ENCODE measurements at regions not wholly inside any gene's neighbourhood (a gene's known extent, or its start where the extent isn't known, plus 50 kb on each side); places are given as distances from the start of the nearest gene placed in this dataset.
"Not testable (repeated sequence)": the region's sequence is repeated elsewhere in the genome, so short reads cannot be mapped to it uniquely, and the experiment has no call there.

- FAIRE-seq = no peak
- DNase-seq (ENCODE audit: insufficient read length, low spot score) = no peak
Observed at GRCh38 chr20:16861708-16862107, 113.5 kb downstream of the OTOR start.

GRCh38 chr20:16863303-16863702, 115.1 kb downstream of the OTOR start:
- no peak for FAIRE-seq
- no peak for DNase-seq (ENCODE audit: insufficient read length, low spot score)

GRCh38 chr20:16864069-16864468, 115.9 kb downstream of the OTOR start:
- no peak for FAIRE-seq

GRCh38 chr20:16864963-16865362, 116.8 kb downstream of the OTOR start:
- FAIRE-seq (no peak), DNase-seq (ENCODE audit: insufficient read length, low spot score) (no peak)

More at GRCh38 chr20:16864069-16864468, 115.9 kb downstream of the OTOR start:
- no peak for DNase-seq (ENCODE audit: insufficient read length, low spot score)

GRCh38 chr20:16865406-16865805, 117.2 kb downstream of the OTOR start:
- FAIRE-seq = no peak
- DNase-seq (ENCODE audit: insufficient read length, low spot score) = no peak

GRCh38 chr20:16873124-16873523, 125.0 kb downstream of the OTOR start:
- not testable (repeated sequence) for DNase-seq (ENCODE audit: insufficient read length, low spot score); FAIRE-seq

- no peak for FAIRE-seq
- no peak for DNase-seq (ENCODE audit: insufficient read length, low spot score)
Observed at GRCh38 chr20:16877053-16877554, 128.9 kb downstream of the OTOR start.

GRCh38 chr20:16885746-16886145, 137.6 kb downstream of the OTOR start:
- FAIRE-seq = no peak

GRCh38 chr20:16898433-16898832, 150.3 kb downstream of the OTOR start:
- FAIRE-seq = no peak

More at GRCh38 chr20:16885746-16886145, 137.6 kb downstream of the OTOR start:
- DNase-seq (ENCODE audit: insufficient read length, low spot score) = no peak

GRCh38 chr20:16902662-16903061, 154.5 kb downstream of the OTOR start:
- FAIRE-seq (no peak), DNase-seq (ENCODE audit: insufficient read length, low spot score) (no peak)

More at GRCh38 chr20:16898433-16898832, 150.3 kb downstream of the OTOR start:
- DNase-seq (ENCODE audit: insufficient read length, low spot score) = no peak

- FAIRE-seq (no peak), DNase-seq (ENCODE audit: insufficient read length, low spot score) (no peak)
Observed at GRCh38 chr20:16904751-16905150, 156.6 kb downstream of the OTOR start.

- FAIRE-seq = no peak
- DNase-seq (ENCODE audit: insufficient read length, low spot score) = no peak
Observed at GRCh38 chr20:16914277-16914676, 166.1 kb downstream of the OTOR start.

GRCh38 chr20:16916165-16916564, 168.0 kb downstream of the OTOR start:
- no peak for FAIRE-seq

GRCh38 chr20:16917636-16918035, 169.5 kb downstream of the OTOR start:
- FAIRE-seq = no peak
- DNase-seq (ENCODE audit: insufficient read length, low spot score) = no peak

More at GRCh38 chr20:16916165-16916564, 168.0 kb downstream of the OTOR start:
- DNase-seq (ENCODE audit: insufficient read length, low spot score) = no peak

GRCh38 chr20:16918366-16918765, 170.2 kb downstream of the OTOR start:
- DNase-seq (ENCODE audit: insufficient read length, low spot score) (no peak), FAIRE-seq (no peak)

- DNase-seq (ENCODE audit: insufficient read length, low spot score) (no peak), FAIRE-seq (no peak)
Observed at GRCh38 chr20:16919841-16920240, 171.7 kb downstream of the OTOR start.

GRCh38 chr20:16922834-16923233, 174.7 kb downstream of the OTOR start:
- FAIRE-seq = no peak
- DNase-seq (ENCODE audit: insufficient read length, low spot score) = peak; percentile 55

GRCh38 chr20:16926626-16927430, 178.7 kb downstream of the OTOR start:
- no peak for DNase-seq (ENCODE audit: insufficient read length, low spot score)

GRCh38 chr20:16929756-16930155, 181.6 kb downstream of the OTOR start:
- DNase-seq (ENCODE audit: insufficient read length, low spot score) = no peak
- FAIRE-seq = no peak

More at GRCh38 chr20:16926626-16927430, 178.7 kb downstream of the OTOR start:
- no peak for FAIRE-seq

- FAIRE-seq = no peak
Observed at GRCh38 chr20:16930656-16931055, 182.5 kb downstream of the OTOR start.

GRCh38 chr20:16939051-16939450, 190.9 kb downstream of the OTOR start:
- DNase-seq (ENCODE audit: insufficient read length, low spot score) (no peak), FAIRE-seq (no peak)

More at GRCh38 chr20:16930656-16931055, 182.5 kb downstream of the OTOR start:
- DNase-seq (ENCODE audit: insufficient read length, low spot score) = no peak

- DNase-seq (ENCODE audit: insufficient read length, low spot score) (no peak), FAIRE-seq (no peak)
Observed at GRCh38 chr20:16940701-16941100, 192.5 kb downstream of the OTOR start.

All from HTR-8/SVneo (cell line).